ENCODE measurements at regions not wholly inside any gene's neighbourhood (a gene's known extent, or its start where the extent isn't known, plus 50 kb on each side); places are given as distances from the start of the nearest gene placed in this dataset.

GRCh38 chr7:120097774-120098173 is 175.2 kb upstream of the KCND2 start:
- H3K36me3 ChIP-seq = no peaks in the 10 kb centered on the region

GRCh38 chr7:120108376-120108775 is 164.6 kb upstream of the KCND2 start:
- Histone ChIP-seq H3K4me1 (replicated peaks) (no peaks in the 10 kb centered on the region), H3K36me3 (no peaks in the 10 kb centered on the region), H3K9me3 (replicated peaks) (no peaks in the 10 kb centered on the region), H3K27ac (no peak overlapping the region), H3K27me3 (replicated peaks) (no peaks in the 10 kb centered on the region), H3K4me3 (no peak overlapping the region)
- no peak for DNase-seq (ENCODE audit: low read depth in 1 of 2, low spot score in 2 of 2)

More at GRCh38 chr7:120097774-120098173, 175.2 kb upstream of the KCND2 start:
- no peaks in the 10 kb centered on the region for H3K27me3 ChIP-seq (replicated peaks)
- no peaks in the 10 kb centered on the region for H3K4me1 ChIP-seq (replicated peaks)
- no peak overlapping the region for H3K27ac ChIP-seq
- DNase-seq (ENCODE audit: low read depth in 1 of 2, low spot score in 2 of 2) = no peak
- no peak overlapping the region for H3K4me3 ChIP-seq
- H3K9me3 ChIP-seq (replicated peaks) = no peaks in the 10 kb centered on the region; the same call in 1 of the 2 replicates

GRCh38 chr7:120110169-120110568 is 162.8 kb upstream of the KCND2 start:
- no peaks in the 10 kb centered on the region for H3K9me3 ChIP-seq (replicated peaks)
- H3K4me3 ChIP-seq = no peak overlapping the region
- H3K27ac ChIP-seq = no peak overlapping the region
- no peaks in the 10 kb centered on the region for H3K4me1 ChIP-seq (replicated peaks)
- no peak for DNase-seq (ENCODE audit: low read depth in 1 of 2, low spot score in 2 of 2)
- no peaks in the 10 kb centered on the region for H3K36me3 ChIP-seq
- no peaks in the 10 kb centered on the region for H3K27me3 ChIP-seq (replicated peaks)

- no peaks in the 10 kb centered on the region for H3K4me1 ChIP-seq (replicated peaks)
- H3K9me3 ChIP-seq (replicated peaks) = no peaks in the 10 kb centered on the region; the same call in 1 of the 2 replicates
- no peaks in the 10 kb centered on the region for H3K36me3 ChIP-seq
- no peaks in the 10 kb centered on the region for H3K27me3 ChIP-seq (replicated peaks)
- no peak overlapping the region for H3K4me3 ChIP-seq
- H3K27ac ChIP-seq = no peak overlapping the region
- no peak for DNase-seq (ENCODE audit: low read depth in 1 of 2, low spot score in 2 of 2)
Observed at GRCh38 chr7:120114626-120115025, 158.3 kb upstream of the KCND2 start.

- DNase-seq (ENCODE audit: low read depth in 1 of 2, low spot score in 2 of 2) = no peak
- no peaks in the 10 kb centered on the region for H3K4me1 ChIP-seq (replicated peaks)
- H3K36me3 ChIP-seq = no peaks in the 10 kb centered on the region
- H3K9me3 ChIP-seq (replicated peaks) = no peaks in the 10 kb centered on the region
- H3K4me3 ChIP-seq = no peak overlapping the region
- H3K27me3 ChIP-seq (replicated peaks) = no peaks in the 10 kb centered on the region
- H3K27ac ChIP-seq = no peak overlapping the region
Observed at GRCh38 chr7:120123528-120123927, 149.4 kb upstream of the KCND2 start.

GRCh38 chr7:120131096-120131839 is 141.7 kb upstream of the KCND2 start:
- H3K27me3 ChIP-seq (replicated peaks) = no peaks in the 10 kb centered on the region
- H3K4me1 ChIP-seq (replicated peaks) = no peaks in the 10 kb centered on the region
- no peaks in the 10 kb centered on the region for H3K36me3 ChIP-seq
- DNase-seq (ENCODE audit: low read depth in 1 of 2, low spot score in 2 of 2) = no peak
- no peak overlapping the region for H3K27ac ChIP-seq
- no peaks in the 10 kb centered on the region for H3K9me3 ChIP-seq (replicated peaks)
- H3K4me3 ChIP-seq = no peak overlapping the region

- Histone ChIP-seq H3K36me3 (no peaks in the 10 kb centered on the region), H3K9me3 (replicated peaks) (no peaks in the 10 kb centered on the region), H3K27me3 (replicated peaks) (no peaks in the 10 kb centered on the region), H3K4me1 (replicated peaks) (no peaks in the 10 kb centered on the region), H3K27ac (no peak overlapping the region), H3K4me3 (no peak overlapping the region)
- no peak for DNase-seq (ENCODE audit: low read depth in 1 of 2, low spot score in 2 of 2)
Observed at GRCh38 chr7:120138497-120138896, 134.5 kb upstream of the KCND2 start.

- H3K36me3 ChIP-seq = no peaks in the 10 kb centered on the region
- H3K27me3 ChIP-seq (replicated peaks) = no peaks in the 10 kb centered on the region
- H3K4me1 ChIP-seq (replicated peaks) = no peaks in the 10 kb centered on the region
- H3K27ac ChIP-seq = no peak overlapping the region
- no peak overlapping the region for H3K4me3 ChIP-seq
- DNase-seq (ENCODE audit: low read depth in 1 of 2, low spot score in 2 of 2) = no peak
- H3K9me3 ChIP-seq (replicated peaks) = no peaks in the 10 kb centered on the region
Observed at GRCh38 chr7:120156476-120156875, 116.5 kb upstream of the KCND2 start.

- Histone ChIP-seq H3K4me3 (no peak overlapping the region), H3K9me3 (replicated peaks) (no peaks in the 10 kb centered on the region), H3K27ac (no peak overlapping the region), H3K36me3 (no peaks in the 10 kb centered on the region), H3K4me1 (replicated peaks) (no peaks in the 10 kb centered on the region), H3K27me3 (replicated peaks) (no peaks in the 10 kb centered on the region)
- DNase-seq (ENCODE audit: low read depth in 1 of 2, low spot score in 2 of 2) = no peak
Observed at GRCh38 chr7:120160166-120160565, 112.8 kb upstream of the KCND2 start.

- no peak for DNase-seq (ENCODE audit: low read depth in 1 of 2, low spot score in 2 of 2)
- Histone ChIP-seq H3K27ac (no peak overlapping the region), H3K36me3 (no peaks in the 10 kb centered on the region), H3K9me3 (replicated peaks) (no peaks in the 10 kb centered on the region), H3K4me3 (no peak overlapping the region), H3K27me3 (replicated peaks) (no peaks in the 10 kb centered on the region), H3K4me1 (replicated peaks) (no peaks in the 10 kb centered on the region)
Observed at GRCh38 chr7:120163449-120163848, 109.5 kb upstream of the KCND2 start.

- no peaks in the 10 kb centered on the region for H3K4me1 ChIP-seq (replicated peaks)
- H3K36me3 ChIP-seq = no peaks in the 10 kb centered on the region
- DNase-seq (ENCODE audit: low read depth in 1 of 2, low spot score in 2 of 2) = no peak
Observed at GRCh38 chr7:120165227-120165626, 107.7 kb upstream of the KCND2 start.

GRCh38 chr7:120168066-120168465 is 104.9 kb upstream of the KCND2 start:
- no peaks in the 10 kb centered on the region for H3K36me3 ChIP-seq
- H3K4me1 ChIP-seq (replicated peaks) = no peaks in the 10 kb centered on the region
- H3K27me3 ChIP-seq (replicated peaks) = no peaks in the 10 kb centered on the region
- H3K9me3 ChIP-seq (replicated peaks) = no peaks in the 10 kb centered on the region
- no peak overlapping the region for H3K27ac ChIP-seq
- H3K4me3 ChIP-seq = no peak overlapping the region
- DNase-seq (ENCODE audit: low read depth in 1 of 2, low spot score in 2 of 2) = no peak

More at GRCh38 chr7:120165227-120165626, 107.7 kb upstream of the KCND2 start:
- no peaks in the 10 kb centered on the region for H3K27me3 ChIP-seq (replicated peaks)
- H3K27ac ChIP-seq = no peak overlapping the region
- no peaks in the 10 kb centered on the region for H3K9me3 ChIP-seq (replicated peaks)
- H3K4me3 ChIP-seq = no peak overlapping the region

GRCh38 chr7:120169996-120170783 is 102.8 kb upstream of the KCND2 start:
- DNase-seq (ENCODE audit: low read depth in 1 of 2, low spot score in 2 of 2) = no peak
- Histone ChIP-seq H3K4me3 (no peak overlapping the region), H3K27ac (no peak overlapping the region), H3K4me1 (replicated peaks) (no peaks in the 10 kb centered on the region), H3K9me3 (replicated peaks) (no peaks in the 10 kb centered on the region), H3K36me3 (no peaks in the 10 kb centered on the region), H3K27me3 (replicated peaks) (no peaks in the 10 kb centered on the region)

- DNase-seq (ENCODE audit: low read depth in 1 of 2, low spot score in 2 of 2) = no peak
- Histone ChIP-seq H3K27ac (no peak overlapping the region), H3K9me3 (replicated peaks) (no peaks in the 10 kb centered on the region), H3K4me1 (replicated peaks) (no peaks in the 10 kb centered on the region), H3K36me3 (no peaks in the 10 kb centered on the region), H3K27me3 (replicated peaks) (no peaks in the 10 kb centered on the region), H3K4me3 (no peak overlapping the region)
Observed at GRCh38 chr7:120170834-120171233, 102.1 kb upstream of the KCND2 start.
